ENCODE measurements at regions not wholly inside any gene's neighbourhood (a gene's known extent, or its start where the extent isn't known, plus 50 kb on each side); places are given as distances from the start of the nearest gene placed in this dataset.

DNA sequence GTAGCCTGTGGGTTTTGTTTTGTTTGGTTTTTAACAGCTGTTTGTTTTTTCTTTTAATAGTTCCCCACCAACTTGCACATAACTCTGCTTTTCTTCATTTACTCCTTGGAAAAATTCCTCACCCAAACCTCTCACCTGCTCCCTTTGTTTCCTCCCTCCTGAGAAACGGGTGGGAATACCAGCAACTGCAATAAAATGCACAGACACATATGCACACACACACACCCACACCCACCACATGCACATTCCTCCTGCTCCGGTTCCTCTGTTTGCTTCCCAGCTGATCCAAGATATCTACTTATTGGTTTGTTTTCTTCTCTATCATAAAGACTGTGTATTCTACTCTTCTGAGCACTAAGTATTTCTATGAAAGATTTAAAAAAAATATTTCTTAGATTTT is 161.1 kb upstream of the EPHA7 start:
- TF ChIP-seq CTCF (IDR thresholded peaks at IDR 0.05) (no peak), POLR2A (IDR thresholded peaks at IDR 0.05) (no peak)

All from adrenal gland (tissue), 5 donors.